ENCODE measurements at regions not wholly inside any gene's neighbourhood (a gene's known extent, or its start where the extent isn't known, plus 50 kb on each side); places are given as distances from the start of the nearest gene placed in this dataset.
A peak's percentile ranks its signal among the peaks of the same experiment; 100 is the strongest.

DNA sequence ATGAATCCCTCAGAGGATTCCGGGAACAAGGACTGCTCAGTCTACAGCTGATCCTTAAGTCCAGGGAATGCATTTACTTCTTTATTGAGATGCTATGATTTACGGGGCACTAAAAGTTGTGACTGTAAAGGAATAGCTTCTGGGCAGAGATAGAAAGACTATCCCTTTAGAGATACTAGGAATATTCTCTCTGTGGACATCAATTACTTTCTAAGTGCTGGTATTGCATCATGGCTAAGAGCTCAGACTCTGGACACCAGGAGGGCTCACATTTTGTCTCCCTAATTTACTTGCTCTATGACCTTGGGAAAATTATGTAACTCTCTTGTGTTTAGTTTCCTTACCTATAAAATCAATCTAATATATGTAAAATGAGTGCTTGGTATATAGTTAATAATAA, 131.4 kb downstream of the AKAIN1 start:
- no peak for ATAC-seq
- CTCF ChIA-PET (ENCODE audit: low intra/inter-chr PET ratio) = no interaction called here

DNA sequence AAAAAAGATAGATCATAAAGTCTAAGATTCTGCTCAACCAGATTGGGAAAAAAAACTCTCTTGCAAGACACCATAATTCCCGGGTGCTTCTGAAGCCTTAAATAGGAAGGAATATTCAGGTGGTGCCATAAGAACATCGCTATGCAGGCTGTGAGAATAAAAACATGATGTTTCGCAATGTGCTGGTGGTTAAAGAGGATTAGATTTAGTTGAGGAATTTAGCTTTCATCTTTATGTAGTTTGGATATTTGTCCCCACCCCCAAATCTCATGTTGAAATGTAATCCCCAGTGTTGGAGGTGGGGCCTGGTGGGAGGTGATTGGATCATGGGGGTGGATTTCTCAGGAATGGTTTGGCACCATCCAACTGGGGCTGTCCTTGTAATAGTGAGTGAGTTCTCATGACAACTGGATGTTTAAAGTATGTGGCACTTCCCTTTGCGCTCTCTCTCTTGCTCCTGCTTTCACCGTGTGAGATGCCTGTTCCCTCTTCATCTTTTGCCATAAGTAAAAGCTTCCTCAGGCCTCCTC, 132.2 kb downstream of the AKAIN1 start:
- no peaks in the 10 kb centered on the region for H4K20me1 ChIP-seq (replicated peaks; ENCODE audit: control insufficient read depth, insufficient read depth, low read length)
- 4% methylated on average over 5 of the region's 5 CpGs for WGBS (ENCODE audit: insufficient coverage, low coverage, missing lambda C conversion rate)
- ATAC-seq (no peak), FAIRE-seq (no peak), DNase-seq (ENCODE audit: extremely low read depth in 1 of 4, low spot score in 3 of 4) (no peak)
- no peak overlapping the region for H2AFZ ChIP-seq (ENCODE audit: low read depth, low read length)
- in situ Hi-C loops (cut with MboI) = loop anchor here (25.0 kb wide), 2 partner anchors 953 to 1822 kb away; no protein-coding TSS in a partner anchor
- H3K4me3 ChIP-seq = no peak overlapping the region
- ChIA-PET CTCF (ENCODE audit: low intra/inter-chr PET ratio) (no interaction called here), POLR2A (no interaction called here)
- no peaks in the 10 kb centered on the region for H3K36me3 ChIP-seq (ENCODE audit: control insufficient read depth, insufficient read depth, low read length)
- H3K27ac ChIP-seq (ENCODE audit: extremely low read depth, low read depth, low read length) = no peak overlapping the region
- H3K9ac ChIP-seq (ENCODE audit: insufficient read depth in 1 of 2, low read depth in 2 of 2, low read length in 2 of 2) = no peak overlapping the region
- no peaks in the 10 kb centered on the region for H3K4me1 ChIP-seq (replicated peaks in 1 of 2; ENCODE audit: control insufficient read depth in 2 of 2, insufficient read depth in 2 of 2, low read length in 2 of 2)
- no peaks in the 10 kb centered on the region for H3K27me3 ChIP-seq (ENCODE audit: control insufficient read depth in 2 of 2, insufficient read depth in 2 of 2, low read length in 2 of 2)
- no TSS peak for BruUV-seq (replicated peaks)
- no peaks in the 10 kb centered on the region for H3K9me1 ChIP-seq (ENCODE audit: control insufficient read depth, insufficient read depth, low read length)
- no peaks in the 10 kb centered on the region for H3K9me3 ChIP-seq (replicated peaks; ENCODE audit: control insufficient read depth, insufficient read depth, low read depth, low read length)
- intact Hi-C loops (cut with micrococcal nuclease) = no loop called here
- no peaks in the 10 kb centered on the region for H3K79me2 ChIP-seq (ENCODE audit: control insufficient read depth, insufficient read depth, low read length)
- no peak overlapping the region for H3K4me2 ChIP-seq (ENCODE audit: insufficient read depth, low read length)
- TF ChIP-seq, protein P1, sequence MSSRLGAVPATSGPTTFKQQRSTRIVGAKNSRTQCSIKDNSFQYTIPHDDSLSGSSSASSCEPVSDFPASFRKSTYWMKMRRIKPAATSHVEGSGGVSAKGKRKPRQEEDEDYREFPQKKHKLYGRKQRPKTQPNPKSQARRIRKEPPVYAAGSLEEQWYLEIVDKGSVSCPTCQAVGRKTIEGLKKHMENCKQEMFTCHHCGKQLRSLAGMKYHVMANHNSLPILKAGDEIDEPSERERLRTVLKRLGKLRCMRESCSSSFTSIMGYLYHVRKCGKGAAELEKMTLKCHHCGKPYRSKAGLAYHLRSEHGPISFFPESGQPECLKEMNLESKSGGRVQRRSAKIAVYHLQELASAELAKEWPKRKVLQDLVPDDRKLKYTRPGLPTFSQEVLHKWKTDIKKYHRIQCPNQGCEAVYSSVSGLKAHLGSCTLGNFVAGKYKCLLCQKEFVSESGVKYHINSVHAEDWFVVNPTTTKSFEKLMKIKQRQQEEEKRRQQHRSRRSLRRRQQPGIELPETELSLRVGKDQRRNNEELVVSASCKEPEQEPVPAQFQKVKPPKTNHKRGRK (tag; IDR thresholded peaks at IDR 0.05) = no peak
- TF ChIP-seq ZNF232 (CRISPR knock-in tag; IDR thresholded peaks at IDR 0.05) = no peak
- no peak for TF ChIP-seq NELFE (IDR thresholded peaks at IDR 0.05; ENCODE audit: insufficient read depth, insufficient read length)
- no peak for TF ChIP-seq ZNF143 (CRISPR knock-in tag; IDR thresholded peaks at IDR 0.05)
- TF ChIP-seq, protein P2, sequence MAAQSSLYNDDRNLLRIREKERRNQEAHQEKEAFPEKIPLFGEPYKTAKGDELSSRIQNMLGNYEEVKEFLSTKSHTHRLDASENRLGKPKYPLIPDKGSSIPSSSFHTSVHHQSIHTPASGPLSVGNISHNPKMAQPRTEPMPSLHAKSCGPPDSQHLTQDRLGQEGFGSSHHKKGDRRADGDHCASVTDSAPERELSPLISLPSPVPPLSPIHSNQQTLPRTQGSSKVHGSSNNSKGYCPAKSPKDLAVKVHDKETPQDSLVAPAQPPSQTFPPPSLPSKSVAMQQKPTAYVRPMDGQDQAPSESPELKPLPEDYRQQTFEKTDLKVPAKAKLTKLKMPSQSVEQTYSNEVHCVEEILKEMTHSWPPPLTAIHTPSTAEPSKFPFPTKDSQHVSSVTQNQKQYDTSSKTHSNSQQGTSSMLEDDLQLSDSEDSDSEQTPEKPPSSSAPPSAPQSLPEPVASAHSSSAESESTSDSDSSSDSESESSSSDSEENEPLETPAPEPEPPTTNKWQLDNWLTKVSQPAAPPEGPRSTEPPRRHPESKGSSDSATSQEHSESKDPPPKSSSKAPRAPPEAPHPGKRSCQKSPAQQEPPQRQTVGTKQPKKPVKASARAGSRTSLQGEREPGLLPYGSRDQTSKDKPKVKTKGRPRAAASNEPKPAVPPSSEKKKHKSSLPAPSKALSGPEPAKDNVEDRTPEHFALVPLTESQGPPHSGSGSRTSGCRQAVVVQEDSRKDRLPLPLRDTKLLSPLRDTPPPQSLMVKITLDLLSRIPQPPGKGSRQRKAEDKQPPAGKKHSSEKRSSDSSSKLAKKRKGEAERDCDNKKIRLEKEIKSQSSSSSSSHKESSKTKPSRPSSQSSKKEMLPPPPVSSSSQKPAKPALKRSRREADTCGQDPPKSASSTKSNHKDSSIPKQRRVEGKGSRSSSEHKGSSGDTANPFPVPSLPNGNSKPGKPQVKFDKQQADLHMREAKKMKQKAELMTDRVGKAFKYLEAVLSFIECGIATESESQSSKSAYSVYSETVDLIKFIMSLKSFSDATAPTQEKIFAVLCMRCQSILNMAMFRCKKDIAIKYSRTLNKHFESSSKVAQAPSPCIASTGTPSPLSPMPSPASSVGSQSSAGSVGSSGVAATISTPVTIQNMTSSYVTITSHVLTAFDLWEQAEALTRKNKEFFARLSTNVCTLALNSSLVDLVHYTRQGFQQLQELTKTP (IDR thresholded peaks at IDR 0.05; ENCODE audit: low read depth in 1 of 2, partially characterized antibody in 2 of 2) = no peak
- TF ChIP-seq NFIC (IDR thresholded peaks at IDR 0.05) = no peak
- TF ChIP-seq, protein P3, sequence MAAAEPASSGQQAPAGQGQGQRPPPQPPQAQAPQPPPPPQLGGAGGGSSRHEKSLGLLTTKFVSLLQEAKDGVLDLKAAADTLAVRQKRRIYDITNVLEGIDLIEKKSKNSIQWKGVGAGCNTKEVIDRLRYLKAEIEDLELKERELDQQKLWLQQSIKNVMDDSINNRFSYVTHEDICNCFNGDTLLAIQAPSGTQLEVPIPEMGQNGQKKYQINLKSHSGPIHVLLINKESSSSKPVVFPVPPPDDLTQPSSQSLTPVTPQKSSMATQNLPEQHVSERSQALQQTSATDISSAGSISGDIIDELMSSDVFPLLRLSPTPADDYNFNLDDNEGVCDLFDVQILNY (CRISPR knock-in tag; IDR thresholded peaks at IDR 0.05) = no peak

More for the DNA sequence above, 131.4 kb downstream of the AKAIN1 start:
- H3K9ac ChIP-seq (ENCODE audit: insufficient read depth in 1 of 2, low read depth in 2 of 2, low read length in 2 of 2) = no peak overlapping the region
- FAIRE-seq = no peak
- no peaks in the 10 kb centered on the region for H3K9me3 ChIP-seq (replicated peaks; ENCODE audit: control insufficient read depth, insufficient read depth, low read depth, low read length)
- H3K27me3 ChIP-seq (ENCODE audit: control insufficient read depth in 2 of 2, insufficient read depth in 2 of 2, low read length in 2 of 2) = no peaks in the 10 kb centered on the region
- no peak for DNase-seq (ENCODE audit: extremely low read depth in 1 of 4, low spot score in 3 of 4)
- no peak for TF ChIP-seq CEBPG (CRISPR knock-in tag; IDR thresholded peaks at IDR 0.05)
- TF ChIP-seq CEBPG (tag; conservative IDR thresholded peaks at IDR 0.05 in 1 of 2, IDR thresholded peaks at IDR 0.05 in 1 of 2) = peak in 1 of 2 experiments; percentile 28; a peak in 1 of 4 replicates
- TF ChIP-seq ZNF311 (CRISPR knock-in tag; IDR thresholded peaks at IDR 0.05) = no peak
- no peaks in the 10 kb centered on the region for H3K79me2 ChIP-seq (ENCODE audit: control insufficient read depth, insufficient read depth, low read length)
- no peak overlapping the region for H3K27ac ChIP-seq (ENCODE audit: extremely low read depth, low read depth, low read length)
- in situ Hi-C loops (cut with MboI) = loop anchor here (25.0 kb wide), 2 partner anchors 953 to 1822 kb away; no protein-coding TSS in a partner anchor
- H2AFZ ChIP-seq (ENCODE audit: low read depth, low read length) = no peak overlapping the region
- H3K4me1 ChIP-seq (replicated peaks in 1 of 2; ENCODE audit: control insufficient read depth in 2 of 2, insufficient read depth in 2 of 2, low read length in 2 of 2) = no peaks in the 10 kb centered on the region
- no peaks in the 10 kb centered on the region for H4K20me1 ChIP-seq (replicated peaks; ENCODE audit: control insufficient read depth, insufficient read depth, low read length)
- H3K9me1 ChIP-seq (ENCODE audit: control insufficient read depth, insufficient read depth, low read length) = no peaks in the 10 kb centered on the region
- H3K4me3 ChIP-seq = no peak overlapping the region
- no peaks in the 10 kb centered on the region for H3K36me3 ChIP-seq (ENCODE audit: control insufficient read depth, insufficient read depth, low read length)
- H3K4me2 ChIP-seq (ENCODE audit: insufficient read depth, low read length) = no peak overlapping the region
- WGBS (ENCODE audit: insufficient coverage, low coverage, missing lambda C conversion rate) = 0% methylated on average over 2 of the region's 2 CpGs
- POLR2A ChIA-PET = no interaction called here
- no TSS peak for BruUV-seq (replicated peaks)
- intact Hi-C loops (cut with micrococcal nuclease) = no loop called here
